GM12878 (cell line): ENCODE measurements at regions not wholly inside any gene's neighbourhood (a gene's known extent, or its start where the extent isn't known, plus 50 kb on each side); places are given as distances from the start of the nearest gene placed in this dataset.

Experiments
- ATAC-seq: fragments of 200-7000 bp; cut with Tn5 transposase; 3 replicates; pipeline ENCODE4 v1.9.1; 2020; ENCODE audit warnings: mild to moderate bottlenecking, moderate library complexity
- BruUV-seq: library from RNA; stranded (reverse); fragments of 400-500 nt; replicated peaks from 2 replicates; lab custom pipeline; 2021; lab: Mats Ljungman, UMichigan
- CTCF ChIA-PET: fragments of 300-600 bp; sonication (Branson Sonifier 250); formaldehyde crosslinking; extraction: SDS; loops from one replicate; lab custom pipeline; 2021; ENCODE audit warnings: inconsistent platforms; lab: Yijun Ruan, JAX
- POLR2A ChIA-PET: fragments of 350-600 bp; formaldehyde crosslinking; extraction: SDS; loops from one replicate; lab custom pipeline; 2021; ENCODE audit warnings: inconsistent platforms; lab: Charles Lee
- RAD21 ChIA-PET: fragments of 300-600 bp; sonication (Branson Sonifier 250); formaldehyde crosslinking; loops from one replicate; lab custom pipeline; 2023; ENCODE audit warnings: antibody characterized with exemption; ENCODE audit not compliant: unreplicated experiment; lab: Charles Lee
- SMC1A ChIA-PET: fragments of 300-600 bp; sonication (Branson Sonifier 250); formaldehyde crosslinking; loops from one replicate; lab custom pipeline; 2023; ENCODE audit not compliant: unreplicated experiment, uncharacterized antibody; lab: Charles Lee
- DNase-seq: peaks from one replicate; pipeline ENCODE4 v3.0.0-alpha.2; 2011; ENCODE audit warnings: low read depth, low spot score
- FAIRE-seq: peaks from 3 replicates; lab custom pipeline; 2011; peaks lifted over from hg19 to GRCh38; lab: Jason Lieb, UNC
- H2AFZ ChIP-seq: 2 replicates; pipeline ENCODE4 v1.6.0; 2011; ENCODE audit warnings: low read depth, low read length, control low read depth; ENCODE audit not compliant: control insufficient read depth
- H3K27ac ChIP-seq: 2 replicates; pipeline ENCODE4 v1.5.1; 2011; ENCODE audit warnings: control low read depth; ENCODE audit not compliant: control insufficient read depth, insufficient read depth
- H3K27me3 ChIP-seq, 2 experiments: replicated peaks in 1 of 2; 2 replicates each; pipeline versions ENCODE4 v1.6.0 to v1.6.1; 2011; ENCODE audit warnings: low read length in 1 of 2; ENCODE audit not compliant: control insufficient read depth in 2 of 2, insufficient read depth in 2 of 2
- H3K36me3 ChIP-seq, 2 experiments: 2 replicates each; pipeline ENCODE4 v1.5.1; 2011; ENCODE audit warnings: low read length in 1 of 2; ENCODE audit not compliant: control insufficient read depth in 2 of 2, insufficient read depth in 2 of 2
- H3K4me1 ChIP-seq: 2 replicates; pipeline ENCODE4 v1.6.1; 2011; ENCODE audit warnings: mild to moderate bottlenecking, low read length, moderate library complexity, mixed read lengths; ENCODE audit not compliant: control insufficient read depth, insufficient read depth
- H3K4me2 ChIP-seq: 2 replicates; pipeline ENCODE4 v1.6.0; 2011; ENCODE audit warnings: control low read depth; ENCODE audit not compliant: control insufficient read depth, insufficient read depth
- H3K4me3 ChIP-seq: fragments of 200-600 bp; sonication (generic); 2 replicates; pipeline ENCODE4 v1.5.1; 2016
- H3K79me2 ChIP-seq: 2 replicates; pipeline ENCODE4 v1.6.0; 2011; ENCODE audit warnings: low read length; ENCODE audit not compliant: control insufficient read depth, insufficient read depth
- H3K9ac ChIP-seq: 2 replicates; pipeline ENCODE4 v1.8.0; 2011; ENCODE audit warnings: low read length, control low read depth, mixed read lengths; ENCODE audit not compliant: control insufficient read depth, insufficient read depth
- H3K9me3 ChIP-seq: replicated peaks from 3 replicates; pipeline ENCODE4 v1.5.1; 2011; ENCODE audit warnings: mild to moderate bottlenecking, low read length; ENCODE audit not compliant: control insufficient read depth, insufficient read depth
- H4K20me1 ChIP-seq: 2 replicates; pipeline ENCODE4 v1.6.0; 2011; ENCODE audit not compliant: control insufficient read depth, insufficient read depth
- CBFB ChIP-seq: IDR thresholded peaks from 2 replicates; pipeline ENCODE4 v1.6.1; 2016; ENCODE audit warnings: antibody characterized with exemption, low read depth
- EED ChIP-seq: sonication (generic); IDR thresholded peaks from 2 replicates; pipeline ENCODE4 v1.6.1; 2016; ENCODE audit warnings: antibody characterized with exemption, low read depth
- NFYA ChIP-seq: IDR thresholded peaks from 2 replicates; pipeline ENCODE4 v1.6.1; 2011; ENCODE audit warnings: low read depth, mild to moderate bottlenecking, low read length, improper control_type of control experiment, borderline replicate concordance
- PML ChIP-seq: IDR thresholded peaks from 2 replicates; pipeline ENCODE4 v1.6.1; 2012; ENCODE audit warnings: low read length, inconsistent platforms
- RFX5 ChIP-seq: IDR thresholded peaks from 2 replicates; pipeline ENCODE4 v1.6.1; 2011; ENCODE audit warnings: low read depth, low read length, improper control_type of control experiment
- SIX5 ChIP-seq: IDR thresholded peaks from 2 replicates; pipeline ENCODE4 v1.6.1; 2011; ENCODE audit warnings: mild to moderate bottlenecking, low read depth, low read length, moderate library complexity; ENCODE audit not compliant: severe bottlenecking
- SP1 ChIP-seq: IDR thresholded peaks from one replicate; pipeline ENCODE4 v1.6.1; 2011; ENCODE audit warnings: low read depth, low read length
- TCF12 ChIP-seq: IDR thresholded peaks from 2 replicates; pipeline ENCODE4 v1.6.1; 2011; ENCODE audit warnings: low read depth, mild to moderate bottlenecking, low read length
- TCF3 ChIP-seq: IDR thresholded peaks from 2 replicates; pipeline ENCODE4 v1.6.1; 2012; ENCODE audit warnings: low read depth, mild to moderate bottlenecking, low read length, borderline replicate concordance; ENCODE audit not compliant: insufficient read depth
- TCF7 ChIP-seq: IDR thresholded peaks from 2 replicates; pipeline ENCODE4 v1.6.1; 2014; ENCODE audit warnings: antibody characterized with exemption, borderline replicate concordance
- YBX1 ChIP-seq: fragments of 450-650 bp; IDR thresholded peaks from 2 replicates; pipeline ENCODE4 v1.6.1; 2016; ENCODE audit warnings: antibody characterized with exemption
- ZNF207 ChIP-seq: fragments of 450-650 bp; IDR thresholded peaks from 2 replicates; pipeline ENCODE4 v1.6.1; 2014; ENCODE audit warnings: antibody characterized with exemption, mild to moderate bottlenecking, borderline replicate concordance
- ZNF384 ChIP-seq: IDR thresholded peaks from 2 replicates; pipeline ENCODE4 v1.6.1; 2012; ENCODE audit warnings: low read depth, mild to moderate bottlenecking, low read length, improper control_type of control experiment, borderline replicate concordance
- WGBS: methylation state at CpG from one replicate; pipeline ENCODE4 v1.1.6; 2016; ENCODE audit warnings: low lambda C conversion rate; ENCODE audit not compliant: insufficient replicate concordance, insufficient coverage; ENCODE audit errors: missing lambda C conversion rate; 5-methylcytosine and 5-hydroxymethylcytosine counted together
- in situ Hi-C: fragments of 300-500 bp; cut with MboI; formaldehyde crosslinking; loops from 9 replicates; pipeline ENCODE4 v1.14.3; 2018; ENCODE audit warnings: mixed read lengths
- intact Hi-C: fragments of 100-400 bp; cut with micrococcal nuclease; formaldehyde crosslinking; loops from one replicate; pipeline ENCODE4 v1.14.2; 2022; ENCODE audit not compliant: unreplicated experiment

GRCh38 chr10:33974976-33975478, 640.6 kb upstream of the NRP1 start:
- H3K27ac ChIP-seq = no peak overlapping the region
- no peak overlapping the region for H2AFZ ChIP-seq
- in situ Hi-C loops (no loop called here), intact Hi-C loops (no loop called here)
- ChIA-PET RAD21 (no interaction called here), POLR2A (no interaction called here), SMC1A (no interaction called here), CTCF (no interaction called here)
- no TSS peak for BruUV-seq
- no peak overlapping the region for H3K4me2 ChIP-seq
- ATAC-seq (no peak), FAIRE-seq (no peak), DNase-seq (no peak)
- H3K4me1 ChIP-seq = no peaks in the 10 kb centered on the region
- no peaks in the 10 kb centered on the region for H3K79me2 ChIP-seq
- H3K4me3 ChIP-seq = no peak overlapping the region
- no peaks in the 10 kb centered on the region for H3K9me3 ChIP-seq
- no peak overlapping the region for H3K9ac ChIP-seq
- TF ChIP-seq RFX5 (no peak), TCF3 (no peak), YBX1 (no peak)
- no peaks in the 10 kb centered on the region for H4K20me1 ChIP-seq
- 0% methylated on average over 4 of the region's 4 CpGs for WGBS
- no peaks in the 10 kb centered on the region for H3K27me3 ChIP-seq
- no peaks in the 10 kb centered on the region for H3K36me3 ChIP-seq

- DNase-seq = no peak
- ATAC-seq = no peak
- Histone ChIP-seq H3K36me3 (no peaks in the 10 kb centered on the region), H3K79me2 (no peaks in the 10 kb centered on the region), H4K20me1 (no peaks in the 10 kb centered on the region), H3K4me3 (no peak overlapping the region), H2AFZ (no peak overlapping the region), H3K4me2 (no peak overlapping the region), H3K9me3 (no peaks in the 10 kb centered on the region), H3K4me1 (no peaks in the 10 kb centered on the region), H3K9ac (no peak overlapping the region), H3K27me3 (no peaks in the 10 kb centered on the region), H3K27ac (no peak overlapping the region)
- RAD21 ChIA-PET = no interaction called here
- WGBS = 37% methylated on average over 1 of the region's 1 CpG
- FAIRE-seq = no peak
- intact Hi-C loops = no loop called here
- in situ Hi-C loops = no loop called here
- SMC1A ChIA-PET = interaction anchor here (1.1 kb wide), 1 partner anchor 34 kb away, joined by 4 read pairs; no protein-coding TSS in a partner anchor
- POLR2A ChIA-PET = no interaction called here
- TF ChIP-seq SP1 = no peak
- TF ChIP-seq SIX5 = no peak
- no peak for TF ChIP-seq TCF7
- no peak for TF ChIP-seq ZNF384
- TF ChIP-seq RFX5 = no peak
- TF ChIP-seq NFYA = no peak
- no peak for TF ChIP-seq CBFB
- TF ChIP-seq ZNF207 = no peak
- TF ChIP-seq TCF12 = no peak
- TF ChIP-seq EED = no peak
- no peak for TF ChIP-seq PML
- no TSS peak for BruUV-seq
- CTCF ChIA-PET = no interaction called here
These were observed 634.5 kb upstream of the NRP1 start for GRCh38 chr10:33968983-33969382.
